Ecto neural progenitor cell (in vitro differentiated cells): ENCODE measurements at regions not wholly inside any gene's neighbourhood (a gene's known extent, or its start where the extent isn't known, plus 50 kb on each side); places are given as distances from the start of the nearest gene placed in this dataset.
"Not testable (repeated sequence)": the region's sequence is repeated elsewhere in the genome, so short reads cannot be mapped to it uniquely, and the experiment has no call there.

Experiments
- DNase-seq: peaks from one replicate; pipeline ENCODE4 v3.0.0-alpha.2; 2018; ENCODE audit warnings: low spot score

GRCh38 chr18:41134426-41134825 lies 820.6 kb upstream of the PIK3C3 start:
- DNase-seq: no peak

- DNase-seq: no peak
Measured at GRCh38 chr18:41131050-41131449, 824.0 kb upstream of the PIK3C3 start.

GRCh38 chr18:41128545-41128944 lies 826.5 kb upstream of the PIK3C3 start:
- DNase-seq: no peak

DNA sequence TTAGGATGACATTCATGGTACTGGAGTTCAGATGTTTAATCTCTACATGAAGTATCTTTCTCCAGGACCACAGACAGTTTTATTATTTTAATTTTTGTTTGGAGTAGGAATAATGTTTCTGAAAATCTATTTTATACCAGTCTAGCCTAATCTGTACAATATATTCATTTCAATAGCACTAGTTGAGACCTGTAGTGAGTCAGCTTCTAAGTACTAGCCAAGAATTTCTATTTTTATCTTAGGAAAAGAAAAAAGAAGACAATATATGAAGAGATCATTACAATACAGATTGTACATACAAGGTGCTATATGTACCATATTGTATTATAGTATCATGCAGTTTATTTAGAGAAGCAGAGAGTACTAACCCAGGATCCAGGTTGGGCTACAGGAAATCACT lies 826.9 kb upstream of the PIK3C3 start:
- no peak for DNase-seq

- DNase-seq: no peak
Measured at GRCh38 chr18:41126541-41127235, 828.3 kb upstream of the PIK3C3 start.

DNA sequence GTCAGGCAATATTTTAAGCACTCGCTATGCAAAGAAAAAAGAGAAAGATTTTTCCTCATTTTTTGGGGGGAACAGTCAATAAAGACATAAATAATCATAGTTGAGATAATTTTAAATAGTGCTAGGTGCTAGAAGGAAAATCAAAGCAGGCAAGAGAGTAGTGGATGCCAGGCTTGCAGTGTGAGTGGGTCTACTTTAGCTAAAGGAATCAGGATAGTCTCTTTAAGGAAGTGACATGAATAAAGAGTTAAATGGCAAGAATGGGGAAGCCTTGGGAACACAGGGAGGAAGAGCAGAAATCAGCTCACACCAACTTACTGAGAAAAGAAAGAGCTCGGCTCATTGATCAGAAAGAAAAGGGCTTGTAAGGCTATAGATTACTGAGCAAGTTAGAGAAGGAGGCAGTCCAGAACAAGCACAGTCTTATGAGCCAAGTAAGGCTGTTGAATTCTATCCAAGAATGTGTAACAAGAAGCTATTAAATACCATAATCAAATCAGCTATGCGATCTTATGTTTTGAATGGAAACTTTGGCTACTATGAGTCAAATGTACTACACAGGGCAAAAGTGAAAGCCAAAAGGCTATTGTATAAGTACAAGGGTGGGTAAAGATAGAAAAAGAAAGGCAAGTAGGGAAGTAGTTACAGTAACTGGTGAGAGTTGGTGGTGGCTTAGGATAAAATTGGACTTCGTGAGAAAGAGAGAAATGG lies 833.8 kb upstream of the PIK3C3 start:
- DNase-seq: no peak

DNA sequence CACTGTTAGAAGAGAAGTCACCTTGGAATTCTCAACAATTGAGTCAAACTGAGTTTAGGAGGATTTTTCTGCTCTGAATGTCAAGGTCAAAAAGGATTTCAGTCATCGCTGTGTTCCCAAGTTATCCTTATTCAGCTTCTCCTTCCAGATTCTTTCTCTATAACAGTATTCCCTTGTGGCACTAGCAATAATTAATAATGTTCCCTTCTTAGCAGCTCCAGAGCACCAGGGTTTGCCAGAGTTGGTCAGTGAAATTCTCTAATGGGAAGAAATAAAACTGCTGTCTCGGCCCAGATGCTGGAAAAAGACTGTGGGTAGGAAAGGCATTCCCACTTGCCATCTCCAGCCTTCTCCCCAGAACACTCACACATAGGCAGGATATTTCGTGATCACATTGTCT lies 836.0 kb upstream of the PIK3C3 start:
- DNase-seq: no peak

- no peak for DNase-seq
Measured at GRCh38 chr18:41113885-41114482, 841.0 kb upstream of the PIK3C3 start.

DNA sequence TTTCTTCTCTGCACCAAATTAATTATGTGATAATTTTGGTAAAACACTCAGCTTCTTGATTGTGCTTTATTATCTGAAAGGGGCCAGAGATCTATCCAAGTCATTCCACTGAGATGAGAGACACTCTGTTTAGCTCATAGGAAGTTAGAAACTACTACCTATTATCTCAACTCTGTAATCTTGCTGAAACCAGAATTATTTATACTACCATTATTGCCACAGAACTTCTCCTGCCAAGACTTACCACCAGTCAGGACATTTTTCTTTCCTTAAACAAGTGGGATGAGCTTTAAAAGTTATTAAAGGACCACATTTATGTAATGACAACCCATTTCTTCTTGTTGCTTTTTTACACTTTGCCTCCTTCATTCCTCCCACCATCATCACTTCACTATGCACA lies 855.6 kb upstream of the PIK3C3 start:
- no peak for DNase-seq

- no peak for DNase-seq
Measured at GRCh38 chr18:41096504-41096903, 858.5 kb upstream of the PIK3C3 start.

DNA sequence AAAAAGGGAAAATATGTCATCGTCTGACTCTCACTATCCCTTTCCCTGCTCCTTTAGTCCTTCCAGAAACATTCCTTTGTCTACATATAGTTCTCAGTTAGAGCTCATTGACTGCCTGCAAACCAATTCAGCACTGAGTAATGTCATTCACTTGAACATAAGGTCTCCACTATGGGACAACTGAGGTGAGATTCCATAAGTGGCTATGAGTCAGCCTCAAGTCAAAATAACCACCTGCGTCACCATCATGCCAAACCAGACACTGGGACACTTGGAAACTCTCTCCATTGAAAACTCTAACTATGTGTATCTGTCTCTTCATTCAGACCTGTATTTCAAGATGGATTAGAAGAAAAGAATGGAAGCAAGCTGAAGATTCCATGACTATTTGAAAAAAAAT lies 878.0 kb upstream of the PIK3C3 start:
- no peak for DNase-seq

DNA sequence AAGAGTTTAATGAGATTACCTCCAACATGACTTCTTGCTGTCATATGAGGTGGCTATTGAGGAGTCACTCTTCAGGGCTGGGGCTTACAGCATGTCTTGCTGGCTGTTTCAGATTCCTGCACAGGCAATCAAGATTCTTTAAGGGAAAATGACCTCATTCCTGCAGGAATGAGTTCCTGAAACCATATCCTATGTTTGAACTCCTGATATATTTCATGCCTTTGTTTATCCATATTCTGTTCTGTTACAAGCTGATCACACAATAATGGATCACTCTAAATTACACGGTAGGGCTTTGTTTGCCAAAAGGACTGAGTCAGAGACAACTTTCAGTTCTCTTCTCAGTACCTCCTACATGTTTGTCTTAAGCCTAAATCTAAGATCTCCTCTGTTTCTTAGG lies 879.8 kb upstream of the PIK3C3 start:
- DNase-seq: no peak

GRCh38 chr18:41073372-41073954 lies 881.6 kb upstream of the PIK3C3 start:
- no peak for DNase-seq

DNA sequence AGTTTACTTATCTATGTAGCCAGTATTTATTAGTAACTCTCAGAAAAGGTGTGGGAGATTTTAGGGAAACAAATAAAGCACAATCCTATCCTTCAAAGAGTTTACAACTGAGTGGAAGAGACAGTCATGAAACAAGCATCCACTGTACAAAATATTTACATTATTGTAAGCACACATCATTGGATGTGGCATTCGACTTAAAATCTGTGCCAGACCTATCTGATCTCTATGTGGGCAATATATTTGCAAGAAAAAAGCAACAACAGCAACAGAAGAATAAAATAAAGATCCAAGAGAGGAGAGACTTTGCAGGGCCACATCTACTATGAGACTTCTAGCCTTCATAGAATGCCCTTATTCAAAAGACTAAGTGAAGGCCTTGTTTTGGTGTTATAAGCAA lies 882.1 kb upstream of the PIK3C3 start:
- no peak for DNase-seq

DNA sequence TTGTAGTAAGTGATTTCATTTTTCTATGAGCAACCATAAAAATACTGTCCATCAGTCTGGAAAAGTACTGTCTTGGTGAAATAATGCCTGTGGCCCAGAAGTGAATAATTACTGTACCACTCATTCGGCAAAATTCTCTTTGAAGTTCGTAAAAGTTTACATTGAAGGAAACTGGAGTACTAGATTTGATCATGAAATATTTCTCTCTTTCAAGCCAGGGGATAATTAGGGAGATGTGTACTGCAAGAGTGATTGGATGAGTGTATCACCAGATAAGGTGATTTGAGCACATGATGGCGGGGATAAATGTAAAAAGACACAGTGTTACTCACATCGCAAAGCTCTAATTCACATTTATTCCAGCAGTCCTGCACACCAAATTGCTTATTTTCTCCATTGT lies 883.2 kb upstream of the PIK3C3 start:
- DNase-seq: no peak

- no peak for DNase-seq
Measured at GRCh38 chr18:41069167-41069566, 885.9 kb upstream of the PIK3C3 start.

- DNase-seq: no peak
Measured at GRCh38 chr18:41064916-41065315, 890.1 kb upstream of the PIK3C3 start.

DNA sequence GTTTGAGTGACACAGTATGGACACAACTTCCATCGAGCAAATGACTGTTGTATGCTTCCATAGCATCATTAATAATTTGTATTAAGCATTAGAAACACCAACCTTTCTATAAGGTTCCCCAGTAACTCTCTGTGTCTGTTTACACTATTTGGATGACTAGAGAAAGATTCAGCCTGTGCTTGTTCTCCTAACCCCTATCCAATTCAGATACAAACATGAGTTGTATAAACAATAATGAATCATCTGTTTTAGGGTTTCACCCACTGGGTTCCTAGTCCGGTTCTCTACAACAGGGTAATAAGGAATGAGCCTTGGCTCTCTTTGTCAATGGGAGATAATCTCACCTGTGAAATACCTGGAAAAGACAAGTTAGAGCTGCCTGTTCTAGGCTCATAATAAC lies 894.1 kb upstream of the PIK3C3 start:
- no peak for DNase-seq

DNA sequence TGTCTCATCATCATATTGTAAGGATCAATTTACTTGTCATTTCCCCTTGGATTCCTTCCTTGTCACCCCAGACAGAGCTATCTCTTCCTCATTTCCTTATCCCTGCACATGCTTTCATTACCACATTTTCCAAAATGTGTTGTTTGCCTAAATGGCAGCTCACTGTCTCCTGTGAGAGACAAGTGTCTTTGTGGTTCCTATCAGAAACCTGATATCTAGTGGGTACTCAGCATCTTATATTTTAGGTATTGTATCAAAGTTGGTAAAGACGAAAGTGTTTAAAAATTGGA lies 896.0 kb upstream of the PIK3C3 start:
- DNase-seq: no peak

GRCh38 chr18:41058351-41059125 lies 896.5 kb upstream of the PIK3C3 start:
- DNase-seq: no peak

GRCh38 chr18:41052625-41053024 lies 902.4 kb upstream of the PIK3C3 start:
- DNase-seq: no peak

DNA sequence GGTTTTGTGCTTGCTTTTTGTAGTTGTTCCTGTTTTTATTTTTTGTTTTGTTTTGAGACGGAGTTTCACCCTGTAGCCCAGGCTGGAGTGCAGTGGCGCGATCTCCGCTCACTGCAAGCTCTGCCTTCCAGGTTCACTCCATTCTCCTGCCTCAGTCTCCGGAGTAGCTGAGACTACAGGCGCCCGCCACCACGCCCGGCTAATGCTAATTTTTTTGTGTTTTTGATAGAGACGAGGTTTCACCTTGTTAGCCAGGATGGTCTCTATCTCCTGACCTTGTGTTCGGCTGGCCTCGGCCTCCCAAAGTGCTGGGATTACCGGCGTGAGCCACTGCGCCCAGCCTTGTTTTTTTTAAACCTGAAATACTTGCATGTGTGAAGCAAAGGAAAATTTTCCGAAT lies 908.8 kb upstream of the PIK3C3 start:
- DNase-seq: not testable (repeated sequence)

- DNase-seq: no peak
Measured at GRCh38 chr18:41043876-41044275, 911.2 kb upstream of the PIK3C3 start.
